C1 segment of cervical spinal cord (tissue), 14 donors: ENCODE measurements at regions not wholly inside any gene's neighbourhood (a gene's known extent, or its start where the extent isn't known, plus 50 kb on each side); places are given as distances from the start of the nearest gene placed in this dataset.

Experiments used
- DNase-seq, 14 donors: peaks; one replicate each; lab custom pipeline; 2025; lab: John Stamatoyannopoulos, UW

GRCh38 chr1:5029136-5029535 lies 374.7 kb downstream of the AJAP1 start:
- no peak for DNase-seq

GRCh38 chr1:5012249-5012648 lies 357.8 kb downstream of the AJAP1 start:
- DNase-seq = no peak

GRCh38 chr1:5010656-5011055 lies 356.2 kb downstream of the AJAP1 start:
- no peak for DNase-seq

- no peak for DNase-seq
These were observed 355.8 kb downstream of the AJAP1 start for GRCh38 chr1:5010236-5010635.

- DNase-seq = no peak
These were observed 355.1 kb downstream of the AJAP1 start for GRCh38 chr1:5009376-5010065.

- DNase-seq = no peak
These were observed 350.8 kb downstream of the AJAP1 start for GRCh38 chr1:5005171-5005570.

- DNase-seq = no peak
These were observed 348.3 kb downstream of the AJAP1 start for GRCh38 chr1:5002676-5003075.

- DNase-seq = no peak
These were observed 347.1 kb downstream of the AJAP1 start for GRCh38 chr1:5001466-5001865.

- DNase-seq = no peak
These were observed 331.9 kb downstream of the AJAP1 start for GRCh38 chr1:4986306-4986705.

- no peak for DNase-seq
These were observed 330.4 kb downstream of the AJAP1 start for GRCh38 chr1:4984841-4985240.

GRCh38 chr1:4980211-4980610 lies 325.8 kb downstream of the AJAP1 start:
- DNase-seq = no peak

GRCh38 chr1:4978660-4979390 lies 324.4 kb downstream of the AJAP1 start:
- DNase-seq = no peak

- DNase-seq = no peak
These were observed 323.3 kb downstream of the AJAP1 start for GRCh38 chr1:4977701-4978100.

- no peak for DNase-seq
These were observed 322.5 kb downstream of the AJAP1 start for GRCh38 chr1:4976859-4977440.

GRCh38 chr1:4975856-4976255 lies 321.4 kb downstream of the AJAP1 start:
- DNase-seq = no peak

GRCh38 chr1:4974981-4975685 lies 320.7 kb downstream of the AJAP1 start:
- no peak for DNase-seq

- no peak for DNase-seq
These were observed 318.9 kb downstream of the AJAP1 start for GRCh38 chr1:4973341-4973740.

GRCh38 chr1:4972761-4973320 lies 318.4 kb downstream of the AJAP1 start:
- no peak for DNase-seq

- no peak for DNase-seq
These were observed 317.3 kb downstream of the AJAP1 start for GRCh38 chr1:4971666-4972065.

- no peak for DNase-seq
These were observed 316.1 kb downstream of the AJAP1 start for GRCh38 chr1:4970532-4970931.

GRCh38 chr1:4969556-4970129 lies 315.2 kb downstream of the AJAP1 start:
- no peak for DNase-seq
